AG09319 (cell line): ENCODE measurements at regions not wholly inside any gene's neighbourhood (a gene's known extent, or its start where the extent isn't known, plus 50 kb on each side); places are given as distances from the start of the nearest gene placed in this dataset.
"Not testable (repeated sequence)": the region's sequence is repeated elsewhere in the genome, so short reads cannot be mapped to it uniquely, and the experiment has no call there.

Source experiments
- DNase-seq: peaks from one replicate; pipeline ENCODE4 v3.0.0-alpha.2; 2010; ENCODE audit warnings: low read depth; ENCODE audit errors: extremely low read depth
- CTCF ChIP-seq: IDR thresholded peaks from 2 replicates; pipeline ENCODE4 v1.5.1; 2011; ENCODE audit warnings: low read depth, mild to moderate bottlenecking, inconsistent platforms, low read length, moderate library complexity

- DNase-seq, result no peak
Measured at GRCh38 chrX:46198858-46199257, 346.4 kb downstream of the ZNF674 start.

GRCh38 chrX:46186811-46187106 is 358.5 kb downstream of the ZNF674 start:
- not testable (repeated sequence) for DNase-seq

More at GRCh38 chrX:46198858-46199257, 346.4 kb downstream of the ZNF674 start:
- no peak for TF ChIP-seq CTCF

GRCh38 chrX:46185923-46186810 is 359.1 kb downstream of the ZNF674 start:
- no peak for TF ChIP-seq CTCF
- DNase-seq, result no peak

GRCh38 chrX:46184749-46185148 is 360.5 kb downstream of the ZNF674 start:
- TF ChIP-seq CTCF, result no peak
- DNase-seq, result no peak

- no peak; the same call in none of the 2 replicates for TF ChIP-seq CTCF
Measured at GRCh38 chrX:46180258-46180687, 364.9 kb downstream of the ZNF674 start.

GRCh38 chrX:46179748-46180147 is 365.5 kb downstream of the ZNF674 start:
- TF ChIP-seq CTCF, result no peak
- no peak for DNase-seq

More at GRCh38 chrX:46180258-46180687, 364.9 kb downstream of the ZNF674 start:
- DNase-seq, result peak; percentile 79

GRCh38 chrX:46178763-46179162 is 366.5 kb downstream of the ZNF674 start:
- DNase-seq, result no peak
- no peak for TF ChIP-seq CTCF

- no peak for DNase-seq
- no peak for TF ChIP-seq CTCF
Measured at GRCh38 chrX:46173159-46173558, 372.1 kb downstream of the ZNF674 start.

- not testable (repeated sequence) for DNase-seq
Measured at GRCh38 chrX:46171457-46171856, 373.8 kb downstream of the ZNF674 start.
